HepG2 (cell line): ENCODE measurements at regions not wholly inside any gene's neighbourhood (a gene's known extent, or its start where the extent isn't known, plus 50 kb on each side); places are given as distances from the start of the nearest gene placed in this dataset.

Experiments used
- ATAC-seq: fragments of 200-7000 bp; cut with Tn5 transposase; 3 replicates; pipeline ENCODE4 v1.9.1; 2020; ENCODE audit warnings: mild to moderate bottlenecking, moderate library complexity
- BruUV-seq: library from RNA; stranded (reverse); fragments of 400-500 nt; replicated peaks from 2 replicates; lab custom pipeline; 2021; lab: Mats Ljungman, UMichigan
- CTCF ChIA-PET: fragments of 300-600 bp; formaldehyde crosslinking; extraction: SDS; loops from one replicate; lab custom pipeline; 2021; ENCODE audit warnings: low total read pairs, inconsistent platforms, low intra/inter-chr PET ratio; lab: Yijun Ruan, JAX
- POLR2A ChIA-PET: fragments of 350-600 bp; sonication (Branson Sonifier 250); formaldehyde crosslinking; loops from one replicate; lab custom pipeline; 2020; ENCODE audit warnings: antibody characterized with exemption, inconsistent platforms; lab: Yijun Ruan, JAX
- DNase-seq: peaks from one replicate; pipeline ENCODE4 v3.0.0-alpha.2; 2015; ENCODE audit warnings: low spot score
- FAIRE-seq: peaks from 3 replicates; lab custom pipeline; 2011; peaks lifted over from hg19 to GRCh38; lab: Jason Lieb, UNC
- H2AFZ ChIP-seq: one replicate; pipeline ENCODE4 v1.6.1; 2011; ENCODE audit warnings: low read length, inconsistent platforms
- H3K27ac ChIP-seq: fragments of 300-600 bp; 3 replicates; pipeline ENCODE4 v1.8.0; 2011; ENCODE audit warnings: mixed run types, mild to moderate bottlenecking, mixed read lengths, low read length, inconsistent platforms; ENCODE audit not compliant: insufficient read depth; ENCODE audit errors: extremely low read length
- H3K27me3 ChIP-seq, 2 experiments: fragments of 200-600 bp in 1 of 2; 2 replicates in 1 of 2; 3 replicates in 1 of 2; pipeline versions ENCODE4 v1.6.0 to v1.8.0; 2011; ENCODE audit warnings: low read length in 2 of 2, mild to moderate bottlenecking in 2 of 2, moderate library complexity in 2 of 2, inconsistent platforms in 1 of 2; ENCODE audit not compliant: insufficient read depth in 2 of 2, control insufficient read depth in 1 of 2
- H3K36me3 ChIP-seq, 2 experiments: fragments of 200-600 bp in 1 of 2; replicated peaks in 1 of 2; 2 replicates in 1 of 2; 3 replicates in 1 of 2; pipeline versions ENCODE4 v1.5.1 to v1.8.0; 2011; ENCODE audit warnings: low read length in 2 of 2, inconsistent platforms in 1 of 2; ENCODE audit not compliant: insufficient read depth in 2 of 2, control insufficient read depth in 1 of 2
- H3K4me1 ChIP-seq: 2 replicates; pipeline ENCODE4 v1.5.1; 2012; ENCODE audit warnings: low read length, inconsistent platforms; ENCODE audit not compliant: insufficient read depth
- H3K4me2 ChIP-seq: 2 replicates; pipeline ENCODE4 v1.6.0; 2011; ENCODE audit warnings: low read depth, low read length, inconsistent platforms
- H3K4me3 ChIP-seq, 3 experiments: fragments of 200-600 bp in 1 of 3; sonication (generic), shearing (Covaris generic) in 1 of 3; replicated peaks in 1 of 3; 2 replicates each; pipeline ENCODE4 v1.5.1; 2011 to 2016; ENCODE audit warnings: low read length in 3 of 3, inconsistent platforms in 2 of 3, low read depth in 2 of 3, mild to moderate bottlenecking in 2 of 3, control low read depth in 1 of 3, mixed read lengths in 1 of 3; ENCODE audit not compliant: insufficient read depth in 1 of 3
- H3K79me2 ChIP-seq: one replicate; pipeline ENCODE4 v1.6.1; 2011; ENCODE audit warnings: low read length, inconsistent platforms; ENCODE audit not compliant: insufficient read depth
- H3K9ac ChIP-seq: 2 replicates; pipeline ENCODE4 v1.6.0; 2011; ENCODE audit warnings: mild to moderate bottlenecking, low read depth, low read length, inconsistent platforms; ENCODE audit not compliant: insufficient read depth
- H3K9me3 ChIP-seq: 2 replicates; pipeline ENCODE4 v1.5.1; 2012; ENCODE audit warnings: mild to moderate bottlenecking, low read length
- H4K20me1 ChIP-seq: 2 replicates; pipeline ENCODE4 v1.6.0; 2011; ENCODE audit warnings: inconsistent platforms, mild to moderate bottlenecking, low read length, moderate library complexity; ENCODE audit not compliant: insufficient read depth
- CBX5 ChIP-seq: sonication (generic); formaldehyde crosslinking; IDR thresholded peaks from 2 replicates; pipeline ENCODE4 v1.4.0; 2020; ENCODE audit warnings: missing genetic modification reagents, borderline replicate concordance
- IKZF1 ChIP-seq: fragments of 450-650 bp; IDR thresholded peaks from 2 replicates; pipeline ENCODE4 v1.7.1; 2016
- IRF9 ChIP-seq: sonication (generic); formaldehyde crosslinking; IDR thresholded peaks from 2 replicates; pipeline ENCODE4 v1.8.0; 2022; ENCODE audit warnings: missing genetic modification reagents, mild to moderate bottlenecking, borderline replicate concordance
- MAFF ChIP-seq: IDR thresholded peaks from 2 replicates; pipeline ENCODE4 v1.6.1; 2011; ENCODE audit warnings: low read depth, low read length, improper control_type of control experiment
- MAFK ChIP-seq, 2 experiments: IDR thresholded peaks in 1 of 2; conservative IDR thresholded peaks in 1 of 2; 2 replicates each; pipeline ENCODE4 v1.6.1; 2011; ENCODE audit warnings: improper control_type of control experiment in 2 of 2, low read length in 2 of 2
- SP5 ChIP-seq: IDR thresholded peaks from 2 replicates; pipeline ENCODE4 v1.6.1; 2016; ENCODE audit warnings: low read depth, borderline replicate concordance
- TARDBP ChIP-seq: sonication (generic); formaldehyde crosslinking; IDR thresholded peaks from 2 replicates; pipeline ENCODE4 v1.8.0; 2022; ENCODE audit warnings: mild to moderate bottlenecking, missing genetic modification reagents
- ZC3H4 ChIP-seq: sonication (generic); formaldehyde crosslinking; IDR thresholded peaks from 2 replicates; pipeline ENCODE4 v1.4.0; 2020; ENCODE audit warnings: missing genetic modification reagents, borderline replicate concordance
- ZFP1 ChIP-seq: IDR thresholded peaks from 2 replicates; pipeline ENCODE4 v1.6.1; 2016
- ZNF256 ChIP-seq: sonication (generic); formaldehyde crosslinking; conservative IDR thresholded peaks from 2 replicates; pipeline ENCODE4 v1.4.0; 2020; ENCODE audit warnings: missing genetic modification reagents
- ZNF761 ChIP-seq: sonication (generic); formaldehyde crosslinking; conservative IDR thresholded peaks from 2 replicates; pipeline ENCODE4 v1.4.0; 2020; ENCODE audit warnings: mild to moderate bottlenecking, missing genetic modification reagents
- WGBS: methylation state at CpG from one replicate; pipeline ENCODE4 v1.1.6; 2017; ENCODE audit warnings: low lambda C conversion rate; 5-methylcytosine and 5-hydroxymethylcytosine counted together
- in situ Hi-C: cut with HindIII; loops from 2 replicates; pipeline ENCODE4 v1.10.0; 2017; ENCODE audit warnings: low pct_unique_long_range_greater_than_20kb; ENCODE audit not compliant: extremely low pct_ligation_motif_present
- intact Hi-C: fragments of 100-400 bp; cut with micrococcal nuclease; formaldehyde crosslinking; loops from one replicate; pipeline ENCODE4 v1.10.0; 2022; ENCODE audit not compliant: unreplicated experiment

DNA sequence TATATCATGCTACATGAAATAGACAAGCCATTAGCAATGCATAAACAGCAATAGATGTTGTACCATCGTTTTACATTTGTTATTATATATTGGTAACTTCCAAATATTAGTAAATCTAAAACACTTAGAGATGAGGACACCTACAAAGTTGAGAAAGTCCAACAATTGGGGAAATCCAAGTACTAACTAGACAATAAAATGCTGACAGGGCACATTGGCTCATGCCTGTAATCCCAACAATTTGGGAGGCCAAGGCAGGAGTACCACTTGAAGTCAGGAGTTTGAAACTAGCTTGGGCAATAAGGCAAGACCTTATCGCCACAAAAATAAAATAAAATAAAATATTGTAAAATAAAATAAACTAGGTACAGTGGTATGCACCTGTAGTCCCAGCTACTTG lies 1023.1 kb downstream of the SUCLG1 start:
- H3K27me3 ChIP-seq = no peaks in the 10 kb centered on the region
- H3K27ac ChIP-seq = no peak overlapping the region
- in situ Hi-C loops (no loop called here), intact Hi-C loops (no loop called here)
- ChIA-PET CTCF (no interaction called here), POLR2A (no interaction called here)
- H3K4me3 ChIP-seq = no peak overlapping the region
- BruUV-seq = no TSS peak
- no peaks in the 10 kb centered on the region for H4K20me1 ChIP-seq
- peak; percentile 94 to 98 for TF ChIP-seq MAFK (conservative IDR thresholded peaks at IDR 0.05 in 1 of 2, IDR thresholded peaks at IDR 0.05 in 1 of 2; ENCODE audit: low read length in 2 of 2)
- TF ChIP-seq IRF9 (CRISPR knock-in tag) = no peak
- no peak for TF ChIP-seq CBX5 (CRISPR knock-in tag)
- no peak for TF ChIP-seq ZNF761 (CRISPR knock-in tag)
- no peak for TF ChIP-seq TARDBP (CRISPR knock-in tag)
- TF ChIP-seq ZC3H4 (CRISPR knock-in tag) = no peak
- TF ChIP-seq ZFP1 (CRISPR knock-in tag) = no peak
- no peak for TF ChIP-seq SP5 (CRISPR knock-in tag)
- no peak for TF ChIP-seq IKZF1
- peak; percentile 97 for TF ChIP-seq MAFF
- no peak for TF ChIP-seq ZNF256 (CRISPR knock-in tag)
- no peaks in the 10 kb centered on the region for H3K36me3 ChIP-seq
- no peak overlapping the region for H3K4me2 ChIP-seq
- 9% methylated on average over 2 of the region's 2 CpGs for WGBS
- H3K79me2 ChIP-seq = no peaks in the 10 kb centered on the region
- no peak for FAIRE-seq
- no peak overlapping the region for H2AFZ ChIP-seq
- H3K9ac ChIP-seq = no peak overlapping the region
- no peaks in the 10 kb centered on the region for H3K4me1 ChIP-seq
- H3K9me3 ChIP-seq = peaks cover 99% of the 10 kb centered on the region
- ATAC-seq = no peak
- no peak for DNase-seq
